ENCODE measurements at regions not wholly inside any gene's neighbourhood (a gene's known extent, or its start where the extent isn't known, plus 50 kb on each side); places are given as distances from the start of the nearest gene placed in this dataset.

- DNase-seq (ENCODE audit: low spot score) (no peak), ATAC-seq (ENCODE audit: low FRiP score) (no peak)
- no peak for TF ChIP-seq CTCF (IDR thresholded peaks at IDR 0.05)
Measured at GRCh38 chr16:13291591-13292333, 390.4 kb downstream of the SHISA9 start.

DNA sequence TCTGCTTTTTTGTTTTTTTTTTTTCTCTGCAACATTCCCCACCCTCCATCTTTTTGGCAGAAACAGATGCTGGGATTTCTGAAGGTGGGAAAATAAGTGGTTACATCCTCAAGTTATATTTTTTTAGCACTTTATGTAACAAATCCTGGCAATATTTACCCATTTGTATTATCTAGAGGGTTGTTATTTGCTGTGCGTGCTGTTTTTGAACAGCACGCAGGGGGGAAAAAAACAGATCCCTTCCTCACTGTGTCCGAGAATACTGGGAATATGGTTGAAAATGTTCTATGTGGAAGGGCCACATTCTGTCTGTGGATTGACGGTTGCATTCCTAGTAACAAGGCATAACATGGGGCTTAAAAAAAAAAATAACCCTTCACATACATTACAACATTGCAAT, 394.8 kb downstream of the SHISA9 start:
- ATAC-seq (ENCODE audit: low FRiP score) = no peak
- TF ChIP-seq CTCF (IDR thresholded peaks at IDR 0.05) = no peak

DNA sequence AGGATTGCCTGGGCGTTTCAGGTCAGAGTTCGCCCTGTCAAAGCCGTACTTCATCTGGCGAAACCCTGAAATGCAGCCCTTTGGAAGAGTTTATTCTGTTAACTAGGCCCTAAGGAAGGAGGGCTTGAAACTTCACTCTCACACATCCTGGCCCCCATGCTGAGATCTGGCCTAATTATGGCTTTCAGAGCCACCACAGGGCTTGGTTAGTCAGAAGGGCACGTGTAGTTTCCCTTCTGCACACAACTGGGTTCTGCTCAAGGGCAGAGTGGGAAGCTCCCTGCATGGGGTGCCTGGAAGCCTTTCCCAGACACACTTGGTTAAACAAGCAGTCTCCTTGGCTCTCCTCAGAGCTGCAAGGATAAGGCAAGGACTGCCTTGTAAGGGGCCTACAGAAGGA, 397.3 kb downstream of the SHISA9 start:
- ATAC-seq (ENCODE audit: low FRiP score) (no peak), DNase-seq (ENCODE audit: low spot score) (no peak)
- no peak for TF ChIP-seq CTCF (IDR thresholded peaks at IDR 0.05)

More for the DNA sequence above, 394.8 kb downstream of the SHISA9 start:
- DNase-seq (ENCODE audit: low spot score) = no peak

GRCh38 chr16:13300066-13300840, 398.9 kb downstream of the SHISA9 start:
- no peak for DNase-seq (ENCODE audit: low spot score)
- TF ChIP-seq CTCF (IDR thresholded peaks at IDR 0.05) = no peak
- no peak for ATAC-seq (ENCODE audit: low FRiP score)

DNA sequence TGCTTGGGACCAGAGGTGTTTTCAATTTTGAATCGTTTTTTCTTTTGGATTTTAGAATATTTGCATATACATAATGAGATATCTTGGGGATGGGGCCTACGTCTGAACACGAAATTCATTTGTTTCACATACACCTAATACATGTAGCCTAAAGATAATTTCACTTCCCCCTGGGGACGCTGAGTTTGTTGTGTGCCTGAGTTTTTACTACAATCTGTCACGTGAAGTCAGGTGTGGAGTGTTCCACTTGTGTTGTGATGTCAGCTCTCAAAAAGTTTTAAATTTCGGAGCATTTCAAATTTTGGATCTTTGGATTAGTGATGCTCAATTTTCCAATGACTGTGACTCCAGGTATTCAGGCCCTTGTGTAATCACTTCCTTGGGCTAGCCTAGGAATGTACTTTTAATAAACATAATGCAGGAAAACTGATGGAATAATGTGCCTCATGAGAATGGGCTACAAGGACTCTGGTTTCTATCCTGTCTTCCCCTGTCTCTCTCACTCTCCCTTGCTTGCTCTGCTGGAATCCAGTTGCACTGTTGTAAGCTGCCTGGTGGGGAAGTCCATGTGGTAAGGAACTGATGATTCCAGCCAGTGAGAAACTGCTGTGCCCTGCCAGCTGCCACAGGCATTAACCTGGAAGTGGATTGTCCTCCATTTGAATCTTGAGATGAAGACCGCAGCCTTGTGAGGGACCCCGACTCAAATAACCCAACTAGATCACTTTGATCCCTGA, 403.8 kb downstream of the SHISA9 start:
- DNase-seq (ENCODE audit: low spot score) (no peak), ATAC-seq (ENCODE audit: low FRiP score) (no peak)
- TF ChIP-seq CTCF (IDR thresholded peaks at IDR 0.05) = no peak

GRCh38 chr16:13306161-13306995, 405.0 kb downstream of the SHISA9 start:
- ATAC-seq (ENCODE audit: low FRiP score) (no peak), DNase-seq (ENCODE audit: low spot score) (no peak)

More at GRCh38 chr16:13306161-13306995, 405.0 kb downstream of the SHISA9 start:
- TF ChIP-seq CTCF (IDR thresholded peaks at IDR 0.05) = no peak
